GM23338 (cell line): ENCODE measurements at regions not wholly inside any gene's neighbourhood (a gene's known extent, or its start where the extent isn't known, plus 50 kb on each side); places are given as distances from the start of the nearest gene placed in this dataset.

Experiments used
- ATAC-seq: fragments of 200-7000 bp; cut with Tn5 transposase; 3 replicates; pipeline ENCODE4 v1.9.1; 2020
- DNase-seq: peaks from one replicate; pipeline ENCODE4 v3.0.0-alpha.2; 2015; ENCODE audit warnings: low spot score
- H2AFZ ChIP-seq: fragments of 200-600 bp; sonication (generic); 2 replicates; pipeline ENCODE4 v1.8.0; 2016; ENCODE audit warnings: antibody characterized with exemption, mild to moderate bottlenecking, moderate library complexity
- H3F3A ChIP-seq: fragments of 200-600 bp; sonication (generic); replicated peaks from 2 replicates; pipeline ENCODE4 v1.8.0; 2017; ENCODE audit warnings: antibody characterized with exemption, mixed run types, low read depth
- H3K27ac ChIP-seq: fragments of 200-600 bp; sonication (generic); 2 replicates; pipeline ENCODE4 v1.6.1; 2016; ENCODE audit warnings: low read depth
- H3K27me3 ChIP-seq: fragments of 200-600 bp; sonication (generic); 2 replicates; pipeline ENCODE4 v1.8.0; 2016; ENCODE audit warnings: mild to moderate bottlenecking, mixed run types, moderate library complexity; ENCODE audit not compliant: insufficient read depth
- H3K36me3 ChIP-seq: fragments of 200-600 bp; sonication (generic); 2 replicates; pipeline ENCODE4 v1.8.0; 2016; ENCODE audit warnings: mild to moderate bottlenecking; ENCODE audit not compliant: insufficient read depth
- H3K4me1 ChIP-seq: fragments of 200-600 bp; sonication (generic); 2 replicates; pipeline ENCODE4 v1.8.0; 2016; ENCODE audit warnings: mild to moderate bottlenecking, moderate library complexity; ENCODE audit not compliant: insufficient read depth
- H3K4me2 ChIP-seq: fragments of 200-600 bp; sonication (generic); 2 replicates; pipeline ENCODE4 v1.7.1; 2017; ENCODE audit warnings: mixed run types
- H3K4me3 ChIP-seq: fragments of 200-600 bp; sonication (generic); 2 replicates; pipeline ENCODE4 v1.6.1; 2016; ENCODE audit warnings: mixed run types
- H3K79me2 ChIP-seq: fragments of 200-600 bp; sonication (generic); replicated peaks from 2 replicates; pipeline ENCODE4 v1.8.0; 2017; ENCODE audit warnings: mild to moderate bottlenecking; ENCODE audit not compliant: insufficient read depth
- H3K9me2 ChIP-seq: fragments of 200-600 bp; sonication (generic); 2 replicates; pipeline ENCODE4 v1.8.0; 2017; ENCODE audit not compliant: insufficient read depth
- H4K20me1 ChIP-seq: fragments of 200-600 bp; sonication (generic); replicated peaks from 2 replicates; pipeline ENCODE4 v1.8.0; 2017; ENCODE audit warnings: mild to moderate bottlenecking; ENCODE audit not compliant: insufficient read depth
- H3K27ac Mint-ChIP-seq: 2 replicates; pipeline ENCODE4 v1.8.0; 2020; ENCODE audit warnings: inconsistent platforms, mild to moderate bottlenecking, moderate library complexity, mixed read lengths
- H3K27me3 Mint-ChIP-seq: 3 replicates; pipeline ENCODE4 v1.8.0; 2022; ENCODE audit warnings: low read depth, mild to moderate bottlenecking, moderate library complexity, mixed read lengths, inconsistent platforms; ENCODE audit not compliant: insufficient read depth, poor library complexity
- H3K36me3 Mint-ChIP-seq: 3 replicates; pipeline ENCODE4 v1.8.0; 2021; ENCODE audit warnings: low read depth, mild to moderate bottlenecking, inconsistent platforms, moderate library complexity, mixed read lengths
- H3K4me1 Mint-ChIP-seq: 3 replicates; pipeline ENCODE4 v1.8.0; 2020; ENCODE audit warnings: mild to moderate bottlenecking, inconsistent platforms, mixed read lengths
- H3K4me3 Mint-ChIP-seq: 3 replicates; pipeline ENCODE4 v1.8.0; 2021; ENCODE audit warnings: moderate library complexity, mild to moderate bottlenecking, inconsistent platforms, mixed read lengths
- H3K9me3 Mint-ChIP-seq: 3 replicates; pipeline ENCODE4 v1.8.0; 2020; ENCODE audit warnings: moderate library complexity, mild to moderate bottlenecking, inconsistent platforms, mixed read lengths
- ETS1 ChIP-seq: IDR thresholded peaks from 2 replicates; pipeline ENCODE4 v1.6.1; 2016; ENCODE audit warnings: antibody characterized with exemption
- EZH2phosphoT487 ChIP-seq: fragments of 200-600 bp; sonication (generic); IDR thresholded peaks from one replicate; pipeline ENCODE4 v1.8.1; 2018; ENCODE audit warnings: antibody characterized with exemption; ENCODE audit not compliant: unreplicated experiment
- JUNB ChIP-seq: IDR thresholded peaks from one replicate; pipeline ENCODE4 v1.6.1; 2016; ENCODE audit warnings: antibody characterized with exemption; ENCODE audit not compliant: unreplicated experiment
- NANOG ChIP-seq: IDR thresholded peaks from 2 replicates; pipeline ENCODE4 v1.6.1; 2016; ENCODE audit warnings: antibody characterized with exemption, borderline replicate concordance
- POLR2AphosphoS5 ChIP-seq: IDR thresholded peaks from 2 replicates; pipeline ENCODE4 v1.6.1; 2016; ENCODE audit warnings: antibody characterized with exemption, low read depth
- REST ChIP-seq: IDR thresholded peaks from one replicate; pipeline ENCODE4 v1.6.1; 2018; ENCODE audit warnings: antibody characterized with exemption; ENCODE audit not compliant: unreplicated experiment
- STAT1 ChIP-seq: IDR thresholded peaks from one replicate; pipeline ENCODE4 v1.6.1; 2016; ENCODE audit warnings: antibody characterized with exemption; ENCODE audit not compliant: unreplicated experiment
- ZNF114 ChIP-seq: fragments of 250-450 bp; sonication (Bioruptor Pico); IDR thresholded peaks from 2 replicates; pipeline ENCODE4 v1.5.0; 2020; ENCODE audit warnings: mild to moderate bottlenecking, moderate library complexity
- ZNF462 ChIP-seq: fragments of 250-450 bp; sonication (Bioruptor Pico); IDR thresholded peaks from 2 replicates; pipeline ENCODE4 v1.5.0; 2020; ENCODE audit warnings: mild to moderate bottlenecking, moderate library complexity

- Mint-ChIP-seq H3K9me3 (peaks cover 49% of the 10 kb centered on the region), H3K4me1 (no peaks in the 10 kb centered on the region), H3K4me3 (no peak overlapping the region), H3K27me3 (no peaks in the 10 kb centered on the region), H3K27ac (no peak overlapping the region), H3K36me3 (no peaks in the 10 kb centered on the region; the same call in 2 of the 3 replicates)
- Histone ChIP-seq H3F3A (no peaks in the 10 kb centered on the region), H2AFZ (peak overlapping the region; percentile 34; the same call in 1 of the 2 replicates), H3K9me2 (no peaks in the 10 kb centered on the region), H3K36me3 (no peaks in the 10 kb centered on the region; the same call in 1 of the 2 replicates), H4K20me1 (no peaks in the 10 kb centered on the region), H3K4me3 (no peak overlapping the region), H3K79me2 (no peaks in the 10 kb centered on the region), H3K27ac (no peak overlapping the region), H3K4me2 (no peak overlapping the region), H3K27me3 (no peaks in the 10 kb centered on the region), H3K4me1 (no peaks in the 10 kb centered on the region)
- ATAC-seq (no peak), DNase-seq (no peak)
- no peak for TF ChIP-seq STAT1
- no peak for TF ChIP-seq EZH2phosphoT487
- TF ChIP-seq ZNF114 (CRISPR knock-in tag): no peak
- no peak for TF ChIP-seq NANOG
- TF ChIP-seq REST: no peak
- TF ChIP-seq ZNF462 (CRISPR knock-in tag): no peak
- no peak for TF ChIP-seq POLR2AphosphoS5
- no peak for TF ChIP-seq ETS1
- no peak for TF ChIP-seq JUNB
These were observed 621.2 kb downstream of the DCDC2C start for GRCh38 chr2:4324531-4324930.
